ENCODE measurements at regions not wholly inside any gene's neighbourhood (a gene's known extent, or its start where the extent isn't known, plus 50 kb on each side); places are given as distances from the start of the nearest gene placed in this dataset.
"Not testable (repeated sequence)": the region's sequence is repeated elsewhere in the genome, so short reads cannot be mapped to it uniquely, and the experiment has no call there.

DNA sequence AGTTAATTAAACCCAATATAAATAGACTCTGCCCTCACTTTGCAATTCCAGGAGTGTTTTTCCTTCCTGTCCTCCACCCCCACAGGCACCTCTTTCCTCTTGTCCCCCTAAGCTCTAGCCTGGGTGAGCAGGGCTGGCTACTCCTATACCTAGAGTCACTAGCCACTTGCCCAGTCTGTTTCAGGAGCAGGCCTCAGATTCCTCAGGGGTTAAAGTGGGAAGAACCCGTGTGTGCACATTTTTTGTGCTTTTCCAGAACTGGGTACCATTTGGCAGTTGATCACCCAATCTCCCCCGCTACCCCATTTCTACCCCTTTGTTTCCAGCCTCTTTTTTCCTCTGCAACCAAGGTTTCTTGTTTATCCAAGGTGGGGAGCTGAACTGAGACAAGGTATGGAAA is 153.4 kb downstream of the OR4F15 start:
- H2BK15ac ChIP-seq (ENCODE audit: low read depth, poor library complexity, severe bottlenecking); H2BK5ac ChIP-seq (ENCODE audit: low read depth, low read length, poor library complexity, severe bottlenecking); H3K27me3 ChIP-seq (ENCODE audit: control insufficient read depth in 1 of 2, insufficient read depth in 1 of 2, low read length in 2 of 2); H3K4me2 ChIP-seq (ENCODE audit: low read length, poor library complexity, severe bottlenecking); H3K4me1 ChIP-seq (ENCODE audit: control insufficient read depth, insufficient read depth, low read depth, low read length); H3K9ac ChIP-seq (ENCODE audit: low read length); H3K18ac ChIP-seq (ENCODE audit: low read depth in 1 of 2, low read length in 2 of 2); H3K27ac ChIP-seq (ENCODE audit: low read length, poor library complexity, severe bottlenecking); H3K9me3 ChIP-seq (ENCODE audit: control insufficient read depth, low read length); H2BK120ac ChIP-seq (ENCODE audit: low read depth, low read length); H2AFZ ChIP-seq (ENCODE audit: low read depth, low read length); H3K4me3 ChIP-seq (ENCODE audit: insufficient read depth in 1 of 2, low read depth in 1 of 2, low read length in 2 of 2); H3K79me1 ChIP-seq (replicated peaks; ENCODE audit: low read length, poor library complexity, severe bottlenecking); H3K36me3 ChIP-seq (ENCODE audit: control insufficient read depth in 1 of 2, insufficient read depth in 2 of 2, low read depth in 1 of 2, low read length in 2 of 2); H3K4ac ChIP-seq (ENCODE audit: low read depth in 1 of 2, low read length in 2 of 2); H2BK12ac ChIP-seq (ENCODE audit: low read length in 2 of 2); H2AK5ac ChIP-seq (ENCODE audit: low read length, severe bottlenecking); H4K91ac ChIP-seq (ENCODE audit: low read length); H3K23ac ChIP-seq (ENCODE audit: low read length in 2 of 2); H4K8ac ChIP-seq (ENCODE audit: low read length); H3K14ac ChIP-seq (ENCODE audit: low read length in 2 of 2); DNase-seq: not testable (repeated sequence)
- 100% methylated on average over 1 of the region's 2 CpGs for WGBS

DNA sequence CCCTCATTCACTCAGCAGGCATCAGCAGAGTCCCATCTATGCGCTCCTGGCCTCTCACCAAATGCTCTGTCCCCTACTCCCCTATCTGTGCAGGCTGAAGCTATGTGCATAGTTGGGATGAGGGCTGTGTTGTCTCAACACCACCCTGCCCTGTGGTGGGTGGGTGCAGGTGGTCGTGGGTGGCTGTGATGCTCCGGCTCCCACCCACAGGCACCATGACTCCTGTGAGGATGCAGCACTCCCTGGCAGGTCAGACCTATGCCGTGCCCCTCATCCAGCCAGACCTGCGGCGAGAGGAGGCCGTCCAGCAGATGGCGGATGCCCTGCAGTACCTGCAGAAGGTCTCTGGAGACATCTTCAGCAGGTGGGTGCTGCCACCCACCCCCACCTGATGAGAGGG is 153.9 kb downstream of the OR4F15 start:
- 100% methylated on average over 3 of the region's 8 CpGs for WGBS
- not testable (repeated sequence) for H2BK15ac ChIP-seq (ENCODE audit: low read depth, poor library complexity, severe bottlenecking); H3K9ac ChIP-seq (ENCODE audit: low read length); H2BK12ac ChIP-seq (ENCODE audit: low read length in 2 of 2); H2AK5ac ChIP-seq (ENCODE audit: low read length, severe bottlenecking); H3K4me3 ChIP-seq (ENCODE audit: insufficient read depth in 1 of 2, low read depth in 1 of 2, low read length in 2 of 2); H2BK5ac ChIP-seq (ENCODE audit: low read depth, low read length, poor library complexity, severe bottlenecking); H3K4ac ChIP-seq (ENCODE audit: low read depth in 1 of 2, low read length in 2 of 2); H3K79me1 ChIP-seq (replicated peaks; ENCODE audit: low read length, poor library complexity, severe bottlenecking); H3K18ac ChIP-seq (ENCODE audit: low read depth in 1 of 2, low read length in 2 of 2); H2AFZ ChIP-seq (ENCODE audit: low read depth, low read length); H3K27me3 ChIP-seq (ENCODE audit: control insufficient read depth in 1 of 2, insufficient read depth in 1 of 2, low read length in 2 of 2); H3K36me3 ChIP-seq (ENCODE audit: control insufficient read depth in 1 of 2, insufficient read depth in 2 of 2, low read depth in 1 of 2, low read length in 2 of 2); H3K4me1 ChIP-seq (ENCODE audit: control insufficient read depth, insufficient read depth, low read depth, low read length); H2BK120ac ChIP-seq (ENCODE audit: low read depth, low read length); H3K14ac ChIP-seq (ENCODE audit: low read length in 2 of 2); H3K9me3 ChIP-seq (ENCODE audit: control insufficient read depth, low read length); H3K23ac ChIP-seq (ENCODE audit: low read length in 2 of 2); H3K4me2 ChIP-seq (ENCODE audit: low read length, poor library complexity, severe bottlenecking); DNase-seq; H3K27ac ChIP-seq (ENCODE audit: low read length, poor library complexity, severe bottlenecking)
- Histone ChIP-seq H4K8ac (ENCODE audit: low read length) (peak overlapping the region; percentile 29), H4K91ac (ENCODE audit: low read length) (peak overlapping the region; percentile 19)

DNA sequence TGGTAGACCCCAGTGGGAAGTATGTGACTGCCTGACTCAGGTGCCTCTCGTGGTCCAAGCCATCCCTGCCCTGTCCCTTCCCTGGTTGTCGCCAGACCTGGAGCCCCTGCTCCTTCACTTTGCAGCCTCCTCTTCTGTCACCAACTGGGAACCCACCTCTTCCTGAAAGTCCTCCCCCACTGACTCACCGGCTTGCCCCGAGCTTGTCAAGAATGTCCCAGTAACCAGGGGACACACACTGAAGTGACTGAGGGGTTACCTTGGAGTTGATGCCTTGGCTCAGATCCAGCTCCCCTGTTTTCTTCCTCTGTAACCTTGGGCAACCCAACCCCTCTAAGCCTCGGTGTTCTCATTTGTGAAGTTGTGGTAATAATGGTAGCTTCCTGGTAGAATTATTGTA is 155.4 kb downstream of the OR4F15 start:
- H3K4me2 ChIP-seq (ENCODE audit: low read length, poor library complexity, severe bottlenecking); H2AFZ ChIP-seq (ENCODE audit: low read depth, low read length); H3K4me1 ChIP-seq (ENCODE audit: control insufficient read depth, insufficient read depth, low read depth, low read length); H3K36me3 ChIP-seq (ENCODE audit: control insufficient read depth in 1 of 2, insufficient read depth in 2 of 2, low read depth in 1 of 2, low read length in 2 of 2); H3K14ac ChIP-seq (ENCODE audit: low read length in 2 of 2); H3K9ac ChIP-seq (ENCODE audit: low read length); H3K23ac ChIP-seq (ENCODE audit: low read length in 2 of 2); H3K79me1 ChIP-seq (replicated peaks; ENCODE audit: low read length, poor library complexity, severe bottlenecking); H3K4me3 ChIP-seq (ENCODE audit: insufficient read depth in 1 of 2, low read depth in 1 of 2, low read length in 2 of 2); H3K18ac ChIP-seq (ENCODE audit: low read depth in 1 of 2, low read length in 2 of 2); H3K9me3 ChIP-seq (ENCODE audit: control insufficient read depth, low read length); DNase-seq; H3K27ac ChIP-seq (ENCODE audit: low read length, poor library complexity, severe bottlenecking); H2BK120ac ChIP-seq (ENCODE audit: low read depth, low read length); H2AK5ac ChIP-seq (ENCODE audit: low read length, severe bottlenecking); H3K27me3 ChIP-seq (ENCODE audit: control insufficient read depth in 1 of 2, insufficient read depth in 1 of 2, low read length in 2 of 2); H4K8ac ChIP-seq (ENCODE audit: low read length); H2BK5ac ChIP-seq (ENCODE audit: low read depth, low read length, poor library complexity, severe bottlenecking); H4K91ac ChIP-seq (ENCODE audit: low read length); H2BK12ac ChIP-seq (ENCODE audit: low read length in 2 of 2); H2BK15ac ChIP-seq (ENCODE audit: low read depth, poor library complexity, severe bottlenecking); H3K4ac ChIP-seq (ENCODE audit: low read depth in 1 of 2, low read length in 2 of 2): not testable (repeated sequence)
- no CpG with 5 or more reads among the region's 5 CpGs for WGBS

DNA sequence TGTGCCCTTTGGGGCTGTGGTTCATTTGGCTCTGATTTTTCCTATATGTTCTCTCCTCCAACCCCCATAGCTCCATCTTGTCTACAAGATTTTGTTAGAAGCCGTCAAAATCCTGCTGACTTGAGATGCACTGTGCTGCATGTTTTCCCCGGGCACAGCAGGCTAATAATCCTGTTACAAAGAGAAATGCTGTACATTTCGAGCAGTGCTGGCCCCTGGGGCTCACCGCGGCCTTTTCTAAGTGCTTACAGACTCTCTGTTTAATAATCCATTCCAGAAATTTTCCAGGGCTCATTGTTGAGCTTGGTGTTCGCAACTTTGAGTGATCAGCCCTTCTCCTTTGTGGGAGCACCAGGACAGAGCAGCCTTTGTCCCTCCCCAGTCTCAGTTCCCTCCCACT is 158.6 kb downstream of the OR4F15 start:
- not testable (repeated sequence) for H4K8ac ChIP-seq (ENCODE audit: low read length); H3K9ac ChIP-seq (ENCODE audit: low read length); H3K18ac ChIP-seq (ENCODE audit: low read depth in 1 of 2, low read length in 2 of 2); DNase-seq; H2AK5ac ChIP-seq (ENCODE audit: low read length, severe bottlenecking); H3K27me3 ChIP-seq (ENCODE audit: control insufficient read depth in 1 of 2, insufficient read depth in 1 of 2, low read length in 2 of 2); H3K79me1 ChIP-seq (replicated peaks; ENCODE audit: low read length, poor library complexity, severe bottlenecking); H2BK15ac ChIP-seq (ENCODE audit: low read depth, poor library complexity, severe bottlenecking); H3K9me3 ChIP-seq (ENCODE audit: control insufficient read depth, low read length); H3K4me3 ChIP-seq (ENCODE audit: insufficient read depth in 1 of 2, low read depth in 1 of 2, low read length in 2 of 2); H2BK120ac ChIP-seq (ENCODE audit: low read depth, low read length); H3K23ac ChIP-seq (ENCODE audit: low read length in 2 of 2); H4K91ac ChIP-seq (ENCODE audit: low read length); H2BK12ac ChIP-seq (ENCODE audit: low read length in 2 of 2); H3K4ac ChIP-seq (ENCODE audit: low read depth in 1 of 2, low read length in 2 of 2); H3K27ac ChIP-seq (ENCODE audit: low read length, poor library complexity, severe bottlenecking); H3K4me2 ChIP-seq (ENCODE audit: low read length, poor library complexity, severe bottlenecking); H3K14ac ChIP-seq (ENCODE audit: low read length in 2 of 2); H2AFZ ChIP-seq (ENCODE audit: low read depth, low read length); H2BK5ac ChIP-seq (ENCODE audit: low read depth, low read length, poor library complexity, severe bottlenecking); H3K4me1 ChIP-seq (ENCODE audit: control insufficient read depth, insufficient read depth, low read depth, low read length); H3K36me3 ChIP-seq (ENCODE audit: control insufficient read depth in 1 of 2, insufficient read depth in 2 of 2, low read depth in 1 of 2, low read length in 2 of 2)
- no CpG with 5 or more reads among the region's 6 CpGs for WGBS

All from mesenchymal stem cell (in vitro differentiated cells and primary cell).